ENCODE measurements at regions not wholly inside any gene's neighbourhood (a gene's known extent, or its start where the extent isn't known, plus 50 kb on each side); places are given as distances from the start of the nearest gene placed in this dataset.
"Not testable (repeated sequence)": the region's sequence is repeated elsewhere in the genome, so short reads cannot be mapped to it uniquely, and the experiment has no call there.

DNA sequence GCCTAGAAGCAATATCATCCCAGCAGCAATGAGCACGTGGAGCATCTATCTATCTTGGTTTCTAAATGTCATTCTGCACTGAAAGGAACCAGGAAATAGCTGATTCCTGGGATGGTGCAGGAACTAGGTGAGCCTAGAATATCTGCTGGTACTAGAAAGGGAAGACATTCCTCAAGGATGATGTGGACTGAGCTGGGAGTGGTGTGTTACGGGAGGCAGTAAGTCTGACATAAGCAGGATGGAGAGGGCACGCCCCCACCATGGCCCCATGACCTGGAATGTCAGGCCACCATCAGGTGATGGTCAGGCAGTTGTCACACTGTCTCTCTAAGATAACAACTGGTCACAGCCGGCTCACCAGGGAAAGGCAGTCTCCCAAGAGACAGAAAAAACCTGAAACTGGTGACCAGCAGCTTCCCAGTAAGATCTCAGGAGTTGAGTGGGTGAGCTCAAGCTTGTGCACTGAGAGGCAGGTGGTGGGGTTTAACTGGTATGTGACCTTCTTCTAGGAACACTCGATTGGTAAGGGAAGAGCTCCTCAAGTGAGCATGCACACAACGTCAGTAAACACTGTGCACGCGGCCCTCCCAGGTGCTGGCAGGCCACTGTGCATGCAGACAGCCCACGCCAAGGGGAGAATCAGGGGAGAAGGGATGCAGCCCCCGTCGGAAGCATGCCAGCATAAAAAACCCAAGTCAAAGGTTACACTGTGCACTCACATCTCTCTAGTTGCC is 148.7 kb downstream of the ADSS2 start:
- DNase-seq (ENCODE audit: low read depth): no peak
- H3K4me3 ChIP-seq (ENCODE audit: low read depth, low read length): no peak overlapping the region
- TF ChIP-seq, protein P1, sequence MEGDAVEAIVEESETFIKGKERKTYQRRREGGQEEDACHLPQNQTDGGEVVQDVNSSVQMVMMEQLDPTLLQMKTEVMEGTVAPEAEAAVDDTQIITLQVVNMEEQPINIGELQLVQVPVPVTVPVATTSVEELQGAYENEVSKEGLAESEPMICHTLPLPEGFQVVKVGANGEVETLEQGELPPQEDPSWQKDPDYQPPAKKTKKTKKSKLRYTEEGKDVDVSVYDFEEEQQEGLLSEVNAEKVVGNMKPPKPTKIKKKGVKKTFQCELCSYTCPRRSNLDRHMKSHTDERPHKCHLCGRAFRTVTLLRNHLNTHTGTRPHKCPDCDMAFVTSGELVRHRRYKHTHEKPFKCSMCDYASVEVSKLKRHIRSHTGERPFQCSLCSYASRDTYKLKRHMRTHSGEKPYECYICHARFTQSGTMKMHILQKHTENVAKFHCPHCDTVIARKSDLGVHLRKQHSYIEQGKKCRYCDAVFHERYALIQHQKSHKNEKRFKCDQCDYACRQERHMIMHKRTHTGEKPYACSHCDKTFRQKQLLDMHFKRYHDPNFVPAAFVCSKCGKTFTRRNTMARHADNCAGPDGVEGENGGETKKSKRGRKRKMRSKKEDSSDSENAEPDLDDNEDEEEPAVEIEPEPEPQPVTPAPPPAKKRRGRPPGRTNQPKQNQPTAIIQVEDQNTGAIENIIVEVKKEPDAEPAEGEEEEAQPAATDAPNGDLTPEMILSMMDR (IDR thresholded peaks at IDR 0.05; ENCODE audit: control insufficient read depth, extremely low read depth, insufficient read depth): no peak

DNA sequence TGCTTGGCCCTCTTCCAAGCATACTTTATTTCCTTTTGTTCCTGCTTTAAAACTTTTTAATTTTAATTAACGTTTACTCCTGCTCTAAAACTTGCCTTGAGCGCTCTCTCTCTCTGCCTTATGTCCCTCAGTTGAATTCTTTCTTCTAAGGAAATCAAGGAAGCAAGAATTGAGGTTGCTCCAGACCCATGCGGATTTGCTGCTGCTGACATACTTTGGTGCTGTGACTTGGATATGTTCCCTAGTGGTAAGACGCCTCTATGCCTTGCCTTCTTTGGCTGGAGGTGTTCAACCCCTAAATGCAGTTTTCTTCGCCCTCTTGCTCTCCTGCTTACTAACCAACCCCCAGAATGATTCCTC is 148.1 kb downstream of the ADSS2 start:
- no peak for DNase-seq (ENCODE audit: low read depth)
- TF ChIP-seq, protein P1 (IDR thresholded peaks at IDR 0.05; ENCODE audit: control insufficient read depth, extremely low read depth, insufficient read depth): no peak
- no peak overlapping the region for H3K4me3 ChIP-seq (ENCODE audit: low read depth, low read length)

DNA sequence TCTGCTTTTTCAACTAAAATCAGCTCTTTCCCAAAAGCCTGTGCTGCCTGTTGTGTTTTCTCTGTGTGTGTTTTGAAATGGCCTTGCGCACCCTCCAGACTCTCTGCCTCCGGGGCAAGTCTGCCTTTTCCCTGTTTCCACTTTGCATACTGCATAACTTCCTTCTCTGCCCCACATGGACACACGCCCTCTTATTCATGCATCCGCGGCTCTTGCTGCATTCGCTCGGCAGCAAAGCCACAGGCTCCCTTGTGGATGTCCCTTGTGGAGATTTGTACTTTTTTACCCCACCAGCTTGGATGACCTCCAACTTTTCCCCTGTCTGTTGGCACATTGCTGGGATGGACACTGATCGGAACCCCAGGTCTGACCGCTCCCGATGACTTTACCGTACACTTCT is 147.6 kb downstream of the ADSS2 start:
- H3K4me3 ChIP-seq (ENCODE audit: low read depth, low read length): no peak overlapping the region
- no peak for DNase-seq (ENCODE audit: low read depth)

DNA sequence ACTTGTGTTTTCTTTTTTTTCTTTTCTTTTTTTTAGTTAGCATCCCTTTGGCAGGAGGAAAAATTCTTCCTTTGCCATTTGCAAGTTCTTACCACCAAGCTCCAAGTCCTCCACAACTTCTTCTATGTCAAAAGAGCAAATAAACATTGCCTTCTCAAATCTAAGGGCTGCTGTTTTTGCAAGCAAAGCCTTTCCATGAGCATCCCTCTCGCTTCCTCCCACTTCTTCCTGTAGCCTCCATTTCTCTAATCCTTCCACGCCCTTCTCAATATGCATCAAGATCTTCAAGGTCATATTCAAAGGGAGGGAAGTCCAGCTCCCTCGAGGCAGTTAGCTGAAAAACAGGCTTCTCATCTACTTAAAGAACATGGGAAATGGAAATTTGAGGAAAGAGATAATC is 147.1 kb downstream of the ADSS2 start:
- DNase-seq (ENCODE audit: low read depth): no peak
- H3K4me3 ChIP-seq (ENCODE audit: low read depth, low read length): no peak overlapping the region
- TF ChIP-seq, protein P1 (IDR thresholded peaks at IDR 0.05; ENCODE audit: control insufficient read depth, extremely low read depth, insufficient read depth): no peak

More for the DNA sequence above, 147.6 kb downstream of the ADSS2 start:
- TF ChIP-seq, protein P1 (IDR thresholded peaks at IDR 0.05; ENCODE audit: control insufficient read depth, extremely low read depth, insufficient read depth): no peak

DNA sequence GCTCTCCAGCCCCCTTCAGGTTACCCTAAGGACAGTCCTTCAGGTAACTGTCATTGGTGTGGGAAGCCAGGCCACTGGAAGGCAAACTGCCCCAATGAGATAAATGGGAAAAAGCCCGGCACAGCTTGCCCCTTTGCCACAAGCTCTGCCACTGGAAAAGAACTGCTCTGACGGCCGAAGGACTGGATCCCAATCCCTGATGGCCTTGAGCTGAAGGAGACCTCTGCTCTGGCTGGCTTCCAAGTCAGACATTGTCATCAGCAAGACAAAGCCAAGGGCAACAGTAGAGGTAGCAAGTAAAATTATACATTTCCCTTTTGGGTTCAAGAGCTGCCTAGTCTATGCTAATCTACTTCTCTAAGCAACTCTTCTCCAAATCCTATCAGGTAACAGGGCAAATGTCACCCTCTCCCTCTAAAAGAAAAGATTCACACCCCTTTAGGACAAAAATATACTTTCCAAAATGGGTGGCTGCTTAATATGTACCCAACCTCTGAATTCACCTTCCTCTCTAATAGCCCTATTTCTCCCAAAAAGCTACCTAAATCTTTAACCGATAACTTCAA is 145.8 kb downstream of the ADSS2 start:
- no peak overlapping the region for H3K4me3 ChIP-seq (ENCODE audit: low read depth, low read length)
- TF ChIP-seq, protein P1 (IDR thresholded peaks at IDR 0.05; ENCODE audit: control insufficient read depth, extremely low read depth, insufficient read depth): no peak
- no peak for DNase-seq (ENCODE audit: low read depth)

DNA sequence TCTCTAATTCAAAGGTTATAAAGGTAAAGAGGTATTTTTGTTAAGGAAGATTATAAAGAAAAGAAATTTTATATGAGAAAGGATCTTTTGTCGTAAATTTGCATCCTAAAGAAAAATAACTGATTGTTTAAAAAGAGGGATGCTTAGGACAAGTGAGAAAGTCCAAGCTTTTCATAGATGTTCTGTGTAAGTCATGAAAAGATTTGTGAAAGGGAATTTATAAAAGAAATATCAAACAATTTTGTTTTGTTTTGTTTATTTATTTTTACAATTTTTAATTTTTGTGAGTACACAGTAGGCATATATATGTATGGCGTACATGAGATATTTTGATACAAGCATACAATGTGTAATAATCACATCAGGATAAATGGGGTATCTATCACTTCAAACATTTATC is 145.2 kb downstream of the ADSS2 start:
- DNase-seq (ENCODE audit: low read depth): no peak
- no peak overlapping the region for H3K4me3 ChIP-seq (ENCODE audit: low read depth, low read length)
- TF ChIP-seq, protein P1 (IDR thresholded peaks at IDR 0.05; ENCODE audit: control insufficient read depth, extremely low read depth, insufficient read depth): no peak

DNA sequence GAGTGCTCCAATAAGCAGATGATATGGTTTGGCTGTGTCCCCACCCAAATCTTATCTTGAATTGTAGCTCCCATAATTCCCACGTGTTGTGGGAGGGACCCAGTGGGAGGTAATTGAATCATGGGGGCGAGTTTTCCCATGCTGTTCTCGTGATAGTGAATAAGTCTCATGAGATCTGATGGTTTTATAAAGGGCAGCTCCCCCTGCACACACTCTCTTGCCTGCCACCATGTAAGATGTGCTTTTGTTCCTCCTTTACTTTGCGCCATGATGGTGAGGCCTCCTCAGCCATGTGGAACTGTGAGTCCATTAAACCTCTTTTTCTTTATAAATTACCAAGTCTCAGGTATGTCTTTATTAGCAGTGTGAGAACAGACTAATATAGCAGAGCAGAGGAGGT is 142.5 kb downstream of the ADSS2 start:
- not testable (repeated sequence) for H3K4me3 ChIP-seq (ENCODE audit: low read depth, low read length); DNase-seq (ENCODE audit: low read depth)
